ENCODE measurements at regions not wholly inside any gene's neighbourhood (a gene's known extent, or its start where the extent isn't known, plus 50 kb on each side); places are given as distances from the start of the nearest gene placed in this dataset.

GRCh38 chr6:93829009-93829408 is 409.6 kb upstream of the EPHA7 start:
- H3K4me3 Mint-ChIP-seq (ENCODE audit: unreplicated experiment): no peak overlapping the region
- H3K27ac Mint-ChIP-seq (ENCODE audit: unreplicated experiment): no peak overlapping the region
- peaks cover 8% of the 10 kb centered on the region for H3K4me1 Mint-ChIP-seq (ENCODE audit: unreplicated experiment)
- DNase-seq (ENCODE audit: low spot score): no peak
- no peaks in the 10 kb centered on the region for H3K36me3 Mint-ChIP-seq (ENCODE audit: low read depth, unreplicated experiment)
- H3K27me3 Mint-ChIP-seq (ENCODE audit: unreplicated experiment): peaks cover 5% of the 10 kb centered on the region
- H3K9me3 Mint-ChIP-seq (ENCODE audit: unreplicated experiment): no peaks in the 10 kb centered on the region
- no peak for TF ChIP-seq CTCF (IDR thresholded peaks at IDR 0.05; ENCODE audit: unreplicated experiment)

- TF ChIP-seq CTCF (IDR thresholded peaks at IDR 0.05; ENCODE audit: unreplicated experiment): no peak
- peaks cover 5% of the 10 kb centered on the region for H3K4me1 Mint-ChIP-seq (ENCODE audit: unreplicated experiment)
- no peaks in the 10 kb centered on the region for H3K9me3 Mint-ChIP-seq (ENCODE audit: unreplicated experiment)
- no peak overlapping the region for H3K4me3 Mint-ChIP-seq (ENCODE audit: unreplicated experiment)
- DNase-seq (ENCODE audit: low spot score): no peak
- H3K27me3 Mint-ChIP-seq (ENCODE audit: unreplicated experiment): peaks cover 5% of the 10 kb centered on the region
- no peak overlapping the region for H3K27ac Mint-ChIP-seq (ENCODE audit: unreplicated experiment)
- no peaks in the 10 kb centered on the region for H3K36me3 Mint-ChIP-seq (ENCODE audit: low read depth, unreplicated experiment)
Measured at GRCh38 chr6:93828553-93828952, 409.2 kb upstream of the EPHA7 start.

GRCh38 chr6:93827728-93828127 is 408.4 kb upstream of the EPHA7 start:
- peaks cover 3% of the 10 kb centered on the region for H3K4me1 Mint-ChIP-seq (ENCODE audit: unreplicated experiment)
- H3K27ac Mint-ChIP-seq (ENCODE audit: unreplicated experiment): no peak overlapping the region
- no peaks in the 10 kb centered on the region for H3K9me3 Mint-ChIP-seq (ENCODE audit: unreplicated experiment)
- TF ChIP-seq CTCF (IDR thresholded peaks at IDR 0.05; ENCODE audit: unreplicated experiment): no peak
- no peak overlapping the region for H3K4me3 Mint-ChIP-seq (ENCODE audit: unreplicated experiment)
- peaks cover 5% of the 10 kb centered on the region for H3K27me3 Mint-ChIP-seq (ENCODE audit: unreplicated experiment)
- no peak for DNase-seq (ENCODE audit: low spot score)
- H3K36me3 Mint-ChIP-seq (ENCODE audit: low read depth, unreplicated experiment): no peaks in the 10 kb centered on the region

GRCh38 chr6:93825950-93826349 is 406.6 kb upstream of the EPHA7 start:
- DNase-seq (ENCODE audit: low spot score): no peak
- no peak for TF ChIP-seq CTCF (IDR thresholded peaks at IDR 0.05; ENCODE audit: unreplicated experiment)
- H3K27me3 Mint-ChIP-seq (ENCODE audit: unreplicated experiment): peaks cover 1% of the 10 kb centered on the region
- no peak overlapping the region for H3K27ac Mint-ChIP-seq (ENCODE audit: unreplicated experiment)
- no peaks in the 10 kb centered on the region for H3K4me1 Mint-ChIP-seq (ENCODE audit: unreplicated experiment)
- no peaks in the 10 kb centered on the region for H3K36me3 Mint-ChIP-seq (ENCODE audit: low read depth, unreplicated experiment)
- no peaks in the 10 kb centered on the region for H3K9me3 Mint-ChIP-seq (ENCODE audit: unreplicated experiment)
- H3K4me3 Mint-ChIP-seq (ENCODE audit: unreplicated experiment): no peak overlapping the region

- H3K36me3 Mint-ChIP-seq (ENCODE audit: low read depth, unreplicated experiment): no peaks in the 10 kb centered on the region
- no peak for DNase-seq (ENCODE audit: low spot score)
- H3K4me1 Mint-ChIP-seq (ENCODE audit: unreplicated experiment): peaks cover 17% of the 10 kb centered on the region
- TF ChIP-seq CTCF (IDR thresholded peaks at IDR 0.05; ENCODE audit: unreplicated experiment): no peak
- H3K4me3 Mint-ChIP-seq (ENCODE audit: unreplicated experiment): no peak overlapping the region
- peaks cover 1% of the 10 kb centered on the region for H3K27me3 Mint-ChIP-seq (ENCODE audit: unreplicated experiment)
- H3K9me3 Mint-ChIP-seq (ENCODE audit: unreplicated experiment): no peaks in the 10 kb centered on the region
- no peak overlapping the region for H3K27ac Mint-ChIP-seq (ENCODE audit: unreplicated experiment)
Measured at GRCh38 chr6:93823489-93823888, 404.1 kb upstream of the EPHA7 start.

All from endothelial cell (in vitro differentiated cells).